NT2/D1 (cell line): ENCODE measurements at regions not wholly inside any gene's neighbourhood (a gene's known extent, or its start where the extent isn't known, plus 50 kb on each side); places are given as distances from the start of the nearest gene placed in this dataset.

Source experiments
- SUZ12 ChIP-seq: IDR thresholded peaks from 2 replicates; pipeline ENCODE4 v1.6.1; 2011; ENCODE audit not compliant: insufficient read length, insufficient read depth; ENCODE audit errors: extremely low read depth
- ZNF274 ChIP-seq: IDR thresholded peaks from 2 replicates; pipeline ENCODE4 v1.6.1; 2011; ENCODE audit warnings: mild to moderate bottlenecking, low read depth, low read length

- TF ChIP-seq SUZ12 (no peak), ZNF274 (no peak)
Measured at GRCh38 chr17:73744411-73744810, 100.2 kb upstream of the SDK2 start.
